ENCODE measurements at regions not wholly inside any gene's neighbourhood (a gene's known extent, or its start where the extent isn't known, plus 50 kb on each side); places are given as distances from the start of the nearest gene placed in this dataset.
"Not testable (repeated sequence)": the region's sequence is repeated elsewhere in the genome, so short reads cannot be mapped to it uniquely, and the experiment has no call there.

- H3K4me3 ChIP-seq (ENCODE audit: low read depth, low read length); DNase-seq (ENCODE audit: low read depth, low spot score); POLR2A ChIA-PET; CTCF ChIA-PET: not testable (repeated sequence)
Measured at GRCh38 chr2:242171290-242171689, 301.8 kb downstream of the RTP5 start.
